ENCODE measurements at regions not wholly inside any gene's neighbourhood (a gene's known extent, or its start where the extent isn't known, plus 50 kb on each side); places are given as distances from the start of the nearest gene placed in this dataset.
A peak's percentile ranks its signal among the peaks of the same experiment; 100 is the strongest.

DNA sequence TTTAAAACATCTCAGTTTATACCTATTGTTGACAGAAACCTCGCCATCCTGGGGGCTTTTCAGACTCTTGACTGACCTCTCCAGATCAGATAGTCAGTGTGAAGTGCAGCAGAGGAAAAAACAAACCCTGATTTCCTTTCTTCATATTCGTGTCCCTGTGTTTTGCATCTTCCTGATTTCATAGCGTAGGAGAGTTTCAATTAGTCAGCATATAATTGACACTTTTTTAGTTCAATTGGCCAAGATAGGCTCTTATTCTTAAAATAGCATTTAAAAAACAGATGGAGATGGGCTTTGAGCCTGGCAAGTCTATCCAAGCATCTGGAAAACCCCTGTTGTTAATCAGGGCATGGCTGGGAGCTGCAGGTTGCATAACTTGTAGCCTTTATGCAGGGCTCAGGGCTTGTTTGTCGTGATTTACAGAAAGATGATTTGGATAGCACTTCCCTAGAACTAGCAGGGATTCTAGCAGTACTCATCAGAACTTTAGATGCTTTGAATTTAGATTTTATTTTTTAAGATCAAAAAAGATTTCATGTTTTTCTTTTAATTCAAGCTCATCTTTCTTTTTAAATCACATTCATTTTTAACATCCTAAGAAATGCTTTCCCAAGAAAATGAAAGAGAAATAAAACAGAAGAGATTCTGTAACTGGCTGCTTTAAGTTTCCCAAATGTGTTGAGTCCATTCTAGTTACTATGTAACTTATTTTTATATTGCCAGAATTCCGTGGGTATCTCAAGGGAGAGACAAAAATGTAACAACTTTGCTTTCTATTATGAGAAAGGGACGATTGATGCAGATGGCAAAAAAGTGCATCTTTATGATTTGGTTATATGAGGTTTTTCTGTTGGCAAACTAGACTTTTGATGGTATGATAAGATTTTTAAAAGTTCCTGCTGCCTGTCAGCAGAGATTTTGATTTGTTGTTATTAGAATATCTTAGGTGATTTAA is 270.8 kb upstream of the FZD8 start:
- DNase-seq, result no peak

DNA sequence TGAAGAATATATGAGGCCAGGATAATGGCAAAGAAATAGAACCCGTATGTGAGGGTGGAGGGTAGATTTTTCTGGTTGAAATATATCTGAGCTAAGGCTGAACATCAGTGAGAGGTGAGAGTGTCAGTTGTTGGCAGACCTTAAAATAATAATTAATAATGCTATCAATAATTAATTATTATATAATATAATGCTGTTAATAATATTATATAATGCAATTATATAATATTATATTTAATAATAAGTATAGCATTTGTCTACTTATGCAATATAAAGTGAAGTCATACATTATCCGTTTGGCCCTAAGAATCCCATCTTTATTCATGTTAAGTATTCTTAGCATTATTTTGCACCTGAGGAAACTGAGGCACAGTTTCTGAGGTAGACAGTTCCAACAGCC is 269.9 kb upstream of the FZD8 start:
- DNase-seq, result no peak

DNA sequence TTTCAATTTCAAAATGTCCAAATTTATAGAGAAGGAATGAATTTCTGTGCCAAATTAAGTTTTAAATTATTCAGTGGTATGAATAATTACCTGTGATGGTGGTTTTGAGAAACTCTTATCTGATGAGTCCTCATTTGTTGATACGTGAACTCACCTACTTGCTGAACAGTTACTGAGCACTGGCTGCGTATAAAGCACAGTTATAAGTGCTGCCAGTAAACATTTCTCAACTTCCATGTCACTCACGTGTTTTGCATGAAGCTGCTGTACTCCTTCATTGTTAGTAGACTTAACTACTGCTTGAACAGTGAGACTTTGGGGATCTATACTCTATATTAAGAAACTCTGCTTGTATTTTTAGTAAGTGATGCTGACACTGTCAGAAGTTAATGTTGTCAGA is 269.1 kb upstream of the FZD8 start:
- no peak for DNase-seq

DNA sequence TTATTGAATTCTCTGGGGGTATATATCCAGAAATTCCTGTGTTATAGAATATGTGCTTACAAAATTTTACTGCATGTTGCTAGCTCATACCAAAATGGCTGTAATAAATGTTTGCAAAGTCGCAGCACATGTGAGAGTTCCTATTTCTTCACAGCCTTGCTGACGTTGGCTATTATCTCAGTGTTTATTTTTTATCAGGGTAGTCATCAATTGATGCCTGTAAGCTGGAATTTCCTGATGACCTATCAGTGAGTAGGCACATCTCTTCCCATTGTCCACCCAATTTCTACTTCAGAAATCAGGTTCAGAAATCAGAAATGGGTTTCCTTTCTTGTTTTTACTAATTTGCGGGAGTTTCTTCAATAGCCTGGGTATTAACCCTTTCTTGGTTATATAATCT is 268.1 kb upstream of the FZD8 start:
- DNase-seq, result peak; percentile 37

DNA sequence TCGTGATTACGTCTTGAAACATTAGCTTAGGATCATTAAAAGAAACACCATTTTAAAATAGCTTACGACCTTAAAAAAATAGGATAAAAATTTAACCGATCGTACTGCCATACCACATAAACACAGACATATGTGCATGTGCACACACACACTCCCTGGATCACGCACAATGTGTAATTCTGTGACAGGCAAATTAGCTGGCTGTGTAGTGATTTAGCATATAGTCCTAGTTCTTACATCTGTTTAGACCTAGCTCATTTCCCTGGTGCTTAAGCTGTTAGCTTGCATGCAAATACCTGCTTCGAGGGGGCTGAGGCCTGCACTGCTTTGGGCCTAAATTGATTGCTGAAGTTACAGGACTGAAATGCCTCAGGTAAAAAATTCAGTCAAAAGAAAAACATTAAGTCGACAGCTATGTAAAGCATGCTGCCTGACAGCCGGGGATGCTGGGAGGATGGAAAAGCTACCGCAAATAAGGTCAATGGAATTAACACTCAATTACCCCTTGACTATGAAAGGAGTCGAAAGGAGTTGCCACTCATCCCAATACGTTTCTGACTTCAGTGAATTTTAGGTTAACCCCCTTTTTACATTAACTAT is 267.1 kb upstream of the FZD8 start:
- no peak for DNase-seq

DNA sequence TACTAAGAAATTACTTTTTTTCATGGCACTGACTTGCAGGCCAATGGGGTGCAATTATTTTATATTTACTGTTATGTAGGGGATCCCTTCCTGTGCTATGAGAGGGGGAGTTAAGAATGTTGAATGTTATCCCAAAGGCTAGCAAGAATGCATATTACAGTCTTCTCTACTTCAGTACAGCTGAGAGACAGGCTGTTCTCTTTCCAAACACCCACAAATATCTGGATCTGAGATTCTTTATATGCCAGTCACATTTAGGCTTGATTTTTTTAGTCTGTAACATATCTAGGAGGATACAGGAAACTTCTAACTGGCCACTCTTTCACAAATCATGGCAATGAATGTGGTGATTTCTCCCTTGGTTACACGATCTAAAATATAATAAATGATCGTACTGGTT is 266.4 kb upstream of the FZD8 start:
- no peak for DNase-seq

DNA sequence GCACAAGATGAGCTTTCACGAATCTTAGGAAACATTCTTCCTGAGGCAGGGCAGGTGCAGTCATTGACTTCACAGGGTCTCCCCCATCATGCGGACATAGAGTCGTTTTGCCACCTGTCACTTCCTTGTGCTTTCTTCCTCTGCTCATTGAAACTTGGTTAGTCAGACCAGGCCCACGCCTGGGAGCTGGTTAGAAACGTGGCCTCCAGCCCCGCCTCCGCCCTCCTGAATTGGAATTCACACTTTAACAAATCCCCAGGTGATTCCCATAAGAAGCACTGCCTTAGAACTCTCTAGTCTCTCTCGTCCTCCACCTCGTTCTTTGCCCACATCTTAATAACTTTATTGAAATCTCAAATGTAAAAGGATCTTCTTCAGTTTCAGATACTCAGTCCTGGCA is 265.5 kb upstream of the FZD8 start:
- DNase-seq, result no peak

DNA sequence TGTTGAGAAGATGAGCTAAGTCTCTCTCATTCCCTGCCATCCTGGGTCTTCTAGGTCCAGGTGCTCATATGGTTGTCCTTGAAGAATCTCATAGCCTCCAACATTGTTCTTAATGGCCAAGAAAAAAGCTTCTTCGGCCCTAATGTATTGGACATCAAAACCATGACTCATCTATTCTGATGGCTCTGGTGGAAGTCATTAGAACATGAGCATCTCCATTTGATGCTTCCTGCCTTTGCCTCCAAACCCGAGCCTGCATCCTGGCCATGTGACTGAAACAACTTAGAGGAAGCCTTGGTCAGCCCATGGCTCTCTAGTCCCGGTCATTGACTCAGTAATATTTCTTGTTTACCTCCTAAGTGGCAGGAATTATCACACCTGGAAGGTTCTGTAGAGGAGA is 264.1 kb upstream of the FZD8 start:
- no peak for DNase-seq

DNA sequence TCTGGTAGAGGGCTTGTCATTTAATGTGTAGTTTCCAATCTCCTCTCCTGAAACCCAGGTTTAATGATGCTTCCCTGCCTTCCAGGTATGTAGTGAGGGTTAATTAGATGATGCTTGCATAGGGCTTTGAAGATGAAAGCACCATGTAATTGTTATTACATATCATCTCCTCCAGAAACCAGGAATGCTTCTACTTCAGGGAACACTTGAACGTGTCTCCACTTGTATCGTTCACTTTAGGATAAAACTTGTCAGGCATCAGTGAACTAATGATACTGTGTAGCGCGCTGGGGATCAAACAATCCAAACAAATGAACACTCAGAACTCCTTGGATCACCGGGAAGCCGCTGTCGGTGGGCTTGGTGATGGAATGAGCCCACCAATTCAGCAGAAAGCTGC is 260.9 kb upstream of the FZD8 start:
- no peak for DNase-seq

DNA sequence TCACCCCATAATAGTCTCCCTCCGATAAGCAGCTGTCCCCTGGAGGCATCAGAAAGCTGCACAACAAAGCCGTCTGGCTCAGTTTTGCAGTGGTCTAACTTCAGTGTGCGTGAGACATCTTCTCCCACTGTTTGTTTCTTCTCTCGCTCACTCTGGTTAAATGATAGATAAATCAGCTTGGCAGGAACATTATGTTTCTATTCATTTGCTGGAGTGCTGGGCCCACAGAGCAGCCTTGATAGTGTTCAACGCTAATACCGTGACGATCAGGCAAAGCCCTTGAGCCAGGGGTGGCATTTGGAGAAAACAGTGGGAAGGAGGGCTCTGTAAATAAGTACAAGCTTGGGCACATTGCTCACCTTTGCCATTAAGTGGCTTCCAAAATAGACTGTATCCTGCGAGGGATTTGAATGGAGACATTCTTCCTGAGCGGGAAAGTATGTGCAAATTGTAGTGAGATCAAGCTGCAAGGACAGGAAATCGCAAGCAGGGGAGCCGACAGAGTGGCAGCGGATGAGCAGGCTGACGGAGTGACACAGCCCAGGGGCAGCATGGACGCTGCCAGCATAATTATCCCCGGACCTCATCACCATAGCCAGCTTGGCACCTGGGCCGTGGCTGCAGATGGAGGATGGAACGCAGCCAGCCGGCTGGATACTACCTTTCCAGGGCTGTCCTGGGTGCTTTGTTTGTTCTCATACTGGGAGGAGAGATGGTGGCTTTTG is 256.8 kb upstream of the FZD8 start:
- no peak for DNase-seq

DNA sequence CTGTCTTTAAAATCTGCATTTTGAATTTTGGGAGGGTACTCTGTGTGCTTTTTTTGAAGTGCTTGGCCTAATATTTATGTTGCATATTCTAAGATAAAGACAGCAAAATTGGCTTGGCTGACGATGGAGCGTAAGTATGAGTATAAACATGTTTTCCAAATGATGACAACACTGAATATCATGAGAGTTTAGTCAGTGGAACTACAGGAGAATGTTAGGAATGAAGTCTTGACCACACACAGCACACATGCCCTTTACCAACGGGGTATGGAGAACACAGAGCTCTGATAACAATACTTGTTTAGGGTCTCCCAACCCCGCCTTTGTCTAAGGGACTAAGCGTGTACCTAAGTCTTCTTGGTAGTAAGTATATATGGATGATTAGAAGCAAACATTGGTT is 253.9 kb upstream of the FZD8 start:
- DNase-seq, result no peak

DNA sequence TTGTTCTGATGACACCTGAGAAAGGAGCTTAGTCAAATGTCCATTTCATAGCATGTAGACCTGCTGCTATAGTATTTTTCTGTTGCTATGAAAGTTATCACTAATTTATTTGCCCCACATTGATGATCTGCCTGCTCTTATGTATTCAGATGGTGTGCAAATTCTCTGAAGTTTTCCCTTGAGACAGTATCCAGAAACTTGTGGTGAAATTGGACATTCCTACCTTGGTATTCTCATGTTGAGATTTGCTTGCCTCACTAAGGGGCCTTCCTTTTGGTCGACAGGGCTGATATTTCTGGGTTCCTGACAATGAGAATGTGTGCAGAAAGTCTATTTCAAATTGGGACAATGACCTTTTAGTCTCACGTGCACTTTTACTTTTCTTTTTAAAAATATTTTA is 253.2 kb upstream of the FZD8 start:
- DNase-seq, result no peak

DNA sequence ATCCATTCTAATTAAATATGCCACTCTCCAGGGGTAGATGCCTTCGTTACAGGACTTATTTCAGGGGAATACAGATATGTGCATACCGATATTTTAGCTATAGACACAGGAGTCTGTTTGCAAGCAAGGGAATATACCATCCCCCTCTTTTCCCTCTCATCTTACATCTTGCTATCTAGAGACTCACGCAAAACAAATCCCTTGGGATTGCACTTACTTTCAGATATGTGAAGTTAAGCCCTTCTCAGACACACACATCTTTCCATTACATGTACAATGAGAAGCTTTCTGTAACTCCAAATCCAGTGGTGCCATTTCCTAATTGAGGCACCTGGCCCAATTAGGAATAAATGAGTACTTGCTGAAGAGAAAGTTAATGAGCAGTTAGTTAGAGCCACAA is 250.4 kb upstream of the FZD8 start:
- DNase-seq, result no peak

DNA sequence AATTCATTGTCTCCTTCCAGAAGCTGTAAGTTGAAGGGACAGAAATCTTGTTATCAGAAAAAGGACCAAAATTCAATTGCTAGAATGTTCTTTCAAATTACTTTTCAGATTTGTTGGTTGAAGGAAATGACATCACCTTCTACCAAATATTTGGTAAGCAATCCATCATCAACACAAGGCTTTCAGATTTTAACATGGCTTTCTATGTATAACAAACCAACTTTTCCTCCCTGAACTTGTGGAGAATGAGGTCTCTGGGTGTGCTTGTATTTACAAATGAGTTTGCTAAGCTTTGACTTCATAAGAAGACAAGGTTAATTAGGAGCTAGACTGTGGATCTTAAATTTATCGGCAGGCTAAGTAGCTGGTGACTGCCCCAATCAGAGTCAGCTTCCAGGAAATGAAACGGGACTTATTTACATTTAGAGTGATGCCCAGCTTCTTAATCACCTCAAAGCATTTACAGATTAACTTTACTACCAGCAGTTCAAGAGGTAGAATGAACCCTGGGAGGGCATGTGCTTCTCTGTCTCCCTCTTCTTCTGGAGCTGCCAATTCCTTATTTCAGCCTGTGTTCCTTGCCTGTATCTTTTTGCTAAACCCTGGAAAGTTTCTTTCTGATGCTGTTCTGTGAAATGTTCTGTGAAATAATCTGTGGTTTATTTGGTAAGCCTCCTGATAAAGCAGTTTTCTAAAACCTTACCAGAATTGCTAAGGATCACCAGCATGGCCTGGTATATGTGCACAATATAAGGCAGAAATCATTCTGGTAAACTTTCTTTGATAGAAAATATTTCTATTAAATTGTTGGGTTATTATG is 248.8 kb upstream of the FZD8 start:
- DNase-seq, result no peak

DNA sequence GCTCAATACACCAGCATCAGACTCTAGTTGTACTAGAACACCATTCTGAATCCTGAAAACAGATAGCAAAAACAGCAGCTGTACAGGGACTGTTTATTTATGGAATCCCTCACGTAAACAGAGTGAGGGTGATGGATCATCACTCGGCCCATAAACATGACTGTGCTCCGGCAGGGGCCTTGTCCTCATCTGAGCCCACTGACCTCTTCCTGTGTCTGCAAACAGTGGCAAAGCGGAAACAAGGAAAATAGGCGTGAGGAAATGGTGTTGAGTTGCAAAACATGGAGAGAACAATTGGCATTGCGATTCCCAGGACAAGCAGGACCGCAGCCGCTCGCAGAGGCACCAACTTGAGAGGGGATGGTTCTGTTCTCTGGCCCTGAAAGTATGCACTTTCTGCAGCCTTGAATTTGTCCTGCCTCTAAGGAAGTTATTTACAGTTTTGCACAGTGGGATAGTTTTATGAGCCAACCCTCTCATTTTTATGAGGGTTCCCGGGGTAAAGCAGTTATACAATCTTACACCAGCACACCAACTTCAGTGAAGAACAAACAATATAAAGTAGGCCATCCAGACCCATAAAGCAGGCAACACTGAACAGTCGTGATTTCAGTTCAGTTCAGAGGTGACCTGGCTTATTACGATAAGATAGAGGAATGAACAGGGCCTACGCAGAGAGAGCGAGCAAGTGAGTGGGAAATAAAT is 248.0 kb upstream of the FZD8 start:
- DNase-seq, result no peak

DNA sequence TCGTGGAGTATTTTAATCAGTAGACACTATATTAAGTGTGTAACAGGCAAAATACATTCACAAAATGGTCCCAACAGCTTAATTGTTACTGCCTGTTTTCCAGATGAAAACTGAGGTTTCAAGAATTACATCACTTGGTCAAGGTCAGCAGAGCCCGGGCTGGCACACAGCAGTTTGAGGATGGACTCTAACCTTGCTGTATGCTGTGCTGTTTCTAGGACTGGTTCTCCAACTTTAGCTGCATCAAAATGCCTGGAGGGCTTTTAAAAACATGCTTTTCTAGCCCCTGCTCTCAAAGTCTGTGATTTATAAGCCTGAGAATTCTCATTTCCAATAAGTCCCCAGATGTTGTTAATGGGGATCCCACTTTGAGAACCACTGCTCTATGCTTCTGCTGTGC is 247.1 kb upstream of the FZD8 start:
- DNase-seq, result no peak

DNA sequence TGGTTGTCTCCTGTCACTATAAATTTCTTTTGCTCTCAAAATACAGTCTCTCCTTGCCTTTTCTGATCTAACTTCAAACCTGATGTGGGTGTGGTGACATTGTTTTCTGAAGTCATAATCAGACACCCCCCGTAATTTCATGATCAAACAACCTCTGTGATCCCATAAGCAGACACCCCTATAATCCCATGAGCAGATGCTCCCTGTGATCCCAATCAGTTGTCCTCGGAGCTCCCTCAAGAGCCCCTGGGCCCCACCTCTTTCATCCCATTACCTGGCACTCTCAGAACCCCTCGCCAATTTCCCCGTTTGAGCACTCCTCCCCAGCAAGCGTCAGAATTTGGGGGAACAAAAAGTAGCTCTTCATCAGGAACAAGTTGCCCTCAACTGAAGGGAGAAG is 246.3 kb upstream of the FZD8 start:
- DNase-seq, result no peak

DNA sequence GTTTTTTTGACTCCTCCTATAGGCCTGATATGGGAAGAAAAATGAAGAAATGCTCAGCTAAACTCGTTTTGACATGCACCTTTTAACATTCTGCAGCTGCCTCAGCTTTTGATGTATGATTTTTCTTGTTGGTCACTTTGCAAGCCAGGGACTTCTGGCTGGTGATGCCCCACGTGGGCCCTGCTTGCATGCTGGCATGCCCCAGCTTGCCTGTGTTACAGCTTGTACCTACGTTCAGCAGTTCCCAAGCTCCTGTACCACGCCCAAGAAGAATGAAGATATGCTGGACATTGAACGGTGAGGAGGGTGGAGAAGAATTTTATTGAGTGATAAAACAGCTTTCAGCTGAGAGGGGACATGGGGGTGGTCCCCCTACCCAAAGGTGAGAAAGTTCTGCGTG is 245.6 kb upstream of the FZD8 start:
- DNase-seq, result no peak

DNA sequence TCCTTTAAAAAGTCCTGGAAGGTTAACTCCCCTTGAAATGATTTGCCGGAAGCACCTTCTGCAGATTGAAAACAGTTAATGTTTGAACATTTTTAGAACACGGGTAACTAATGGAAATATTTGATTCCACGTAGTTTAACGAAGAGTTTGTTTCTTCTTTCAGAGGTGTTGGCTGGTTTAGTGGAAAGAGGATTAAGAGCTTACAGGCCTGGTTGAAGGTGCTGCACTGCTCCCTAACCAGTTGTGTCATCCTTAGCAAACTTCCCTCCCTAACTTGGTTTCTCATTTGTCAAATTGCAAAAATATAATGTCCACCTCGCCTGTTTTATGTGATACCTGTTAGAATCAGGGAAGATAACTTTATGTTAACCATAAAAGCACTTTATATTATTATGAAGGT is 243.0 kb upstream of the FZD8 start:
- no peak for DNase-seq

DNA sequence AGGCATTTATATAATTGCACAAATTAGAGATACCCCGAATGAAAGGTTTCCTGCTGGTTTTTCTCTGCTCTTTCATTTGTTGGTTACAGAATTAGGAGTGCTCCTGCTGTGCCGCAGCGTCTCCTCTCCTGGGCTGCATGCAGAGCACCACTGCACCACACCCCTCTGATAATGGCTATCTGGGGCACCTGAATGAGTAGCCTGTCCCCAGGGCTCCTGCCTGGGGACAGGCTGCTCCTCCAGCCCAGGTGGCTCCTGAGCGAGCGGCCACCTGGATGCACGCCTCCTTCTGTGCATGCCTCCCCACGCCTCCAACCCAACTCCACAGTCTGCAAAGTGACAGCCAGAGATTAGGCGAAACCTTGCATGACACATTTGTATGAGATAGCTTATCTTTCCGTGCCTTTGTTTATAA is 242.6 kb upstream of the FZD8 start:
- no peak for DNase-seq

DNA sequence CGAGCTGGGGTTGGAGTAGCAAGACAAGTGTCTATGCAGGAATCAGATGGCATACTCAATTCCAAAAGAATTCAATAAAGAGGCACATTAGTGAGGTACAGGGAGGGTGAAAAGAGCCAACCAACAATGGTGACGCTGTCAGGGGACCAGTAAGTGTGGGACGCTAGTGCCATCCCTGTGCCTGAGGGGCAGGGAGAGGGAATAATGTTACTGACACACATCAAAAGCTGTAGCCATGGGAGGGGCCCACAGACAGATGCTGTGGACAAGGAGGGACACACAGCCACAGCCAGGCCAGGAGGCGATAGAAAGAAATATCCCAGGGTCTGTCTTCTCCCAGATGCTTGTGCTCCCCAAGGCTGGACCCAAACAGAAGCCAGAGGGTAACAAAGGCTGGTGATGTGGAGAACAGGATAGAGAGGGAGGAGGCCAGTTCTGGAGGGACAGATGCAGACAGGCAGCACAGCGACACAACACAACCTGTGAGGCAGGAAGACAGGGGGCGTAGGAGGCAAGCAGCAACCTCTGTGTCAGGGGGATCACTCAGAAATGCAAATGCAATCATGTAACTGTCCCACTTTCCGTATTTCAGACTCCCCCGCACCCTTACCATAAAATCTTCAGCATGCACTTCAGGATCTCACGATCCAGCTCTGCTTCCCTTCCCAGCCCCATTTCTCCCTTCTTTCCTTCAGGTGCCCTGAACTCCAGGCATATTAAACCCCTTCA is 240.5 kb upstream of the FZD8 start:
- DNase-seq, result no peak

DNA sequence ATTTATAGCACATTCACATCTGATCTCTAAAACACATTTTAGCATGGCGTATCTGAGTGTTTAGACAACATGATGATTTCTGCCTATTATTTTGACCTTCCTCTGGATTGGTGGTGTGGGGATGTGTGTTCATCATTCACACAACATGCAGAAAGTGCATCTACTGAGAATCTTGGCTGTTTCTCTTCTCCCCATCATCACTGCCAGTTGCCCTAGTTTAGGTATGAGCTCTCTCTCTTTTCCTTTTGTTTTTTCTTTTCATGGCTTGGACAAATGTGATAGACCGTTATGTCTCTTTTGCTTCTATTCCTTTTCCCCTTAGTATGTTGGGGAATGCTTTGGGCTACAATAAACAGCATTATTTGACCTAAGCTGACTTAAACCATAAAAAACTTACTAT is 239.2 kb upstream of the FZD8 start:
- no peak for DNase-seq

Data from NCI-H226 (cell line).